Esophagus (tissue), 2 donors: ENCODE measurements at regions not wholly inside any gene's neighbourhood (a gene's known extent, or its start where the extent isn't known, plus 50 kb on each side); places are given as distances from the start of the nearest gene placed in this dataset.
"Not testable (repeated sequence)": the region's sequence is repeated elsewhere in the genome, so short reads cannot be mapped to it uniquely, and the experiment has no call there.

Experiments
- H3K27ac ChIP-seq, 2 donors: one replicate each; pipeline ENCODE4 v1.5.1; 2013; ENCODE audit warnings: low read depth in 2 of 2, mild to moderate bottlenecking in 2 of 2, inconsistent platforms in 1 of 2, low read length in 1 of 2, moderate library complexity in 1 of 2
- H3K27me3 ChIP-seq, 2 donors: one replicate each; pipeline ENCODE4 v1.6.1; 2013; ENCODE audit warnings: low read length in 2 of 2, control low read depth in 1 of 2, mild to moderate bottlenecking in 1 of 2; ENCODE audit not compliant: insufficient read depth in 2 of 2, control insufficient read depth in 1 of 2
- H3K36me3 ChIP-seq, 2 donors: one replicate each; pipeline ENCODE4 v1.6.1; 2013; ENCODE audit warnings: low read length in 1 of 2; ENCODE audit not compliant: control insufficient read depth in 2 of 2, insufficient read depth in 2 of 2
- H3K4me1 ChIP-seq, 2 donors: one replicate each; pipeline ENCODE4 v1.6.1; 2013; ENCODE audit warnings: low read length in 1 of 2; ENCODE audit not compliant: control insufficient read depth in 2 of 2, insufficient read depth in 2 of 2
- H3K4me3 ChIP-seq, 2 donors: one replicate each; pipeline ENCODE4 v1.5.1; 2013; ENCODE audit warnings: low read length in 2 of 2, mild to moderate bottlenecking in 2 of 2, low read depth in 1 of 2, moderate library complexity in 1 of 2
- H3K9me3 ChIP-seq, 2 donors: one replicate each; pipeline ENCODE4 v1.6.1; 2013; ENCODE audit warnings: mild to moderate bottlenecking in 2 of 2, low read depth in 1 of 2, low read length in 1 of 2, moderate library complexity in 1 of 2; ENCODE audit not compliant: control insufficient read depth in 2 of 2, insufficient read depth in 1 of 2
- WGBS, 2 donors: extraction: QIAGEN DNeasy Blood & Tissue Kit; methylation state at CpG; one replicate each; pipeline ENCODE4 v1.1.7; 2013; 5-methylcytosine and 5-hydroxymethylcytosine counted together
- donor health status: healthy with polysubstance abuse.
- donor health status: Bipolar disorder and iron deficiency.

GRCh38 chr10:89985446-89985845 is 284.1 kb downstream of the KIF20B start:
- Histone ChIP-seq H3K4me3 (no peak overlapping the region), H3K27ac (no peak overlapping the region), H3K27me3 (no peaks in the 10 kb centered on the region), H3K9me3 (no peaks in the 10 kb centered on the region), H3K4me1 (no peaks in the 10 kb centered on the region), H3K36me3 (no peaks in the 10 kb centered on the region)
- 73 to 84% methylated on average over 7 of the region's 7 CpGs for WGBS, 2 donors

GRCh38 chr10:89988361-89988760 is 287.0 kb downstream of the KIF20B start:
- H3K27ac ChIP-seq, H3K27me3 ChIP-seq, H3K4me3 ChIP-seq, H3K9me3 ChIP-seq, H3K4me1 ChIP-seq, H3K36me3 ChIP-seq: not testable (repeated sequence)

GRCh38 chr10:89992575-89992974 is 291.2 kb downstream of the KIF20B start:
- no peak overlapping the region for H3K4me3 ChIP-seq
- H3K9me3 ChIP-seq, result no peaks in the 10 kb centered on the region
- no peaks in the 10 kb centered on the region for H3K36me3 ChIP-seq
- H3K27ac ChIP-seq, result no peak overlapping the region
- WGBS, 2 donors, result 85 to 90% methylated on average over 1 of the region's 1 CpG
- no peaks in the 10 kb centered on the region for H3K4me1 ChIP-seq
- H3K27me3 ChIP-seq, result no peaks in the 10 kb centered on the region

- no peak overlapping the region for H3K4me3 ChIP-seq
- H3K9me3 ChIP-seq, result no peaks in the 10 kb centered on the region
- no peaks in the 10 kb centered on the region for H3K27me3 ChIP-seq
- H3K36me3 ChIP-seq, result no peaks in the 10 kb centered on the region
- no peaks in the 10 kb centered on the region for H3K4me1 ChIP-seq
- WGBS, 2 donors, result 60 to 69% methylated on average over 1 of the region's 1 CpG
- no peak overlapping the region for H3K27ac ChIP-seq
Observed at GRCh38 chr10:90007226-90007625, 305.8 kb downstream of the KIF20B start.

- H3K4me1 ChIP-seq, H3K27ac ChIP-seq, H3K4me3 ChIP-seq, H3K27me3 ChIP-seq, H3K36me3 ChIP-seq, H3K9me3 ChIP-seq: not testable (repeated sequence)
- 65 to 68% methylated on average over 11 to 14 of the region's 14 CpGs for WGBS, 2 donors
Observed at GRCh38 chr10:90011281-90011680, 309.9 kb downstream of the KIF20B start.

- no peaks in the 10 kb centered on the region for H3K4me1 ChIP-seq
- H3K9me3 ChIP-seq, result no peaks in the 10 kb centered on the region
- no peak overlapping the region for H3K4me3 ChIP-seq
- H3K27ac ChIP-seq, result no peak overlapping the region
- H3K27me3 ChIP-seq, result no peaks in the 10 kb centered on the region
- WGBS, 2 donors, result 43% methylated on average over 2 of the region's 2 CpGs
- no peaks in the 10 kb centered on the region for H3K36me3 ChIP-seq
Observed at GRCh38 chr10:90018819-90019218, 317.4 kb downstream of the KIF20B start.

GRCh38 chr10:90020506-90020905 is 319.1 kb downstream of the KIF20B start:
- Histone ChIP-seq H3K9me3 (no peaks in the 10 kb centered on the region), H3K4me3 (no peak overlapping the region), H3K4me1 (no peaks in the 10 kb centered on the region), H3K27ac (no peak overlapping the region), H3K36me3 (no peaks in the 10 kb centered on the region), H3K27me3 (no peaks in the 10 kb centered on the region)
- WGBS, 2 donors, result 72 to 77% methylated on average over 2 of the region's 2 CpGs

GRCh38 chr10:90023950-90024349 is 322.6 kb downstream of the KIF20B start:
- no peaks in the 10 kb centered on the region for H3K36me3 ChIP-seq

GRCh38 chr10:90028312-90028711 is 326.9 kb downstream of the KIF20B start:
- Histone ChIP-seq H3K27ac (no peak overlapping the region), H3K4me1 (no peaks in the 10 kb centered on the region), H3K4me3 (no peak overlapping the region), H3K27me3 (no peaks in the 10 kb centered on the region), H3K36me3 (no peaks in the 10 kb centered on the region), H3K9me3 (no peaks in the 10 kb centered on the region)
- WGBS, 2 donors, result 75 to 80% methylated on average over 2 of the region's 2 CpGs

More at GRCh38 chr10:90023950-90024349, 322.6 kb downstream of the KIF20B start:
- WGBS, 2 donors, result 46 to 55% methylated on average over 1 of the region's 1 CpG
- Histone ChIP-seq H3K4me3 (no peak overlapping the region), H3K27ac (no peak overlapping the region), H3K27me3 (no peaks in the 10 kb centered on the region), H3K4me1 (no peaks in the 10 kb centered on the region), H3K9me3 (no peaks in the 10 kb centered on the region)

GRCh38 chr10:90031776-90032175 is 330.4 kb downstream of the KIF20B start:
- no peaks in the 10 kb centered on the region for H3K27me3 ChIP-seq
- H3K4me1 ChIP-seq, result no peaks in the 10 kb centered on the region
- WGBS, 2 donors, result 93 to 96% methylated on average over 1 of the region's 1 CpG
- no peak overlapping the region for H3K4me3 ChIP-seq
- no peaks in the 10 kb centered on the region for H3K9me3 ChIP-seq
- no peak overlapping the region for H3K27ac ChIP-seq
- no peaks in the 10 kb centered on the region for H3K36me3 ChIP-seq
